ENCODE measurements at regions not wholly inside any gene's neighbourhood (a gene's known extent, or its start where the extent isn't known, plus 50 kb on each side); places are given as distances from the start of the nearest gene placed in this dataset.
"Not testable (repeated sequence)": the region's sequence is repeated elsewhere in the genome, so short reads cannot be mapped to it uniquely, and the experiment has no call there.

DNA sequence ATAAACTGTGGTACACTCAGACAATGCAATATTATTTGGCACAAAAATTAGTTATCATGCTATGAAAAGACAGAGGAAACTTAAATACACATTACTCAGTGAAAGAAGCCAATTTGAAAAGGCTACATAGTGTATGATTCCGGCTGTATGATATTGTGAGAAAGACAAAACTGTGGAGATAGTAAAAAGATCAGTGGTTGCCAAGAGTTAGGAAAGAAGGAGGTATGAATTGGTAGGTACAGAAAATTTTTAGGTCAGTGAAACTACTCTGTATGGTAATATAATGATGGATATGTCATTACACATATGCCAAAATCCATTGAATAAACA is 458.8 kb upstream of the CBLB start:
- DNase-seq, result no peak

DNA sequence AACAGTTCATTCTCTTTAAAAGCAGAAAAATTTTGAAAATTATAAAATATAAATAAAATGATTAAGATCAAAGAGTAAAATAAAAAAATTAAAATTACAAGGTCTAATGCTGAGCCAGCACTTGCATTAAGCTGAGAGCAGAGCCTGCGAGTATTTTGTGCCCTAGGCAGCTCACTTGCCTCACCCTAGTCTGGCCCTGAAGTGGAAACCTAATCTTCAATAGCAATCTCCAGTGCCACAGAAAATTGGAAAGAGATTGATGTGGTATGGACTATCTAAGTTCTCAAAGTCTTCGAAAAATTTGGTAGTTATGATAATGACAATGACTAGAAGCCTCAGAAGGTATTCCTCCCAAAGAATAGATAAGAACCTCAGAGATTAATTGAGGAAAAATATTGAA is 459.4 kb upstream of the CBLB start:
- no peak for DNase-seq

DNA sequence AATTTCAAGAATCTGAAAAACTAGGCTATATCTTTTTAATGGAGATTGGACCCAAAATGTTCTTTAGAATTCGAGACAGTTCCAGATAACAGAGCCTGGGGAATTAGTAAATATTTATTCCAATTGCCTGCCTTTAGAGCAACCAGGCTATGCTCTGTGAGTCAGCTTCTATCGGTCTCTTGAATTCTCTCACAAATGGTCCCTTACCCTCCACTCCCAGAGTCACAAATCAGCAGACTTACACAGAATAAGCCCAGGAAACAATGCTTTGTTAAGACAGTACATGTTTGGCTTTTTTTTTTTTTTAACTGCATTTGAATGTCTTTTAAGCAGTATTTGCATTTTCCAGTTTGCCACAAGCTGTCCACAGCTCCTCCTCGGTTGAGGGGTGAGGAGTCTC is 460.7 kb upstream of the CBLB start:
- peak; percentile 76 for DNase-seq

DNA sequence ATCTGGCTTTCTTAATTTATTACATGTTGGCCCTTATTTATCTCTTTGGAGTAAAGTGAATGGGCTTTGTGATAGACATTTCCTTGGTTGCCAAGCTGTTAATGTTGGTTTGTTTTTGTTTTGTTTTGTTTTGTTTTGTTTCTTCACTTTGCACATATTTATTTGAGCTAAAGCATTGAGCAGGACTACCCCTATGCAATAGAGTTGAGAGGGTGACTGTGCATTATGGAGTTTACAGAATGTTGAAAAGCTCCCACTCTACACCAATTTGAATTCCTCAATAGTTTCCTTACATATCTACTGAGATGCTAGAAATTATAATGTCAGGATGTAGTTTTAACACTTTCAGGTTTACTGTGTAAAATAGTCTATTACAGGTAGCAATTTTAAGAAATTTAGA is 462.8 kb upstream of the CBLB start:
- no peak for DNase-seq

DNA sequence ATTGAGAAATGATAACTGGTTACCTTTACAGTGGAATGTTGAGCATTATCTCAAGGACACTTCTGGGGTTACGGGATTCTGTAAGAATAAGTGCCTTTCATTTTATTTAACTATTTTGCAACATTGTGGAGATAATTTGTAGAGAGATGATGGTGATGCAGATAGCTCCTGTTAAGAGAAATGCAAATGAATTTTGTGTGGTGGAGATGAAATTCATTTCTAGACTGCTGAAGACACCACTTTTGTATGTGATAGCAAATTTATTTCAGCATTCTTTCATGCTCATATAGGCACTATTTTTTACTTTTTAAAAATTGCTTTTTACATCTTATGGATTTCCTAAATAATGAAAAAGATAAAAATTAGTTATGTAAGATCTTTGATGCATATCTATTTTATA is 463.3 kb upstream of the CBLB start:
- DNase-seq, result no peak

DNA sequence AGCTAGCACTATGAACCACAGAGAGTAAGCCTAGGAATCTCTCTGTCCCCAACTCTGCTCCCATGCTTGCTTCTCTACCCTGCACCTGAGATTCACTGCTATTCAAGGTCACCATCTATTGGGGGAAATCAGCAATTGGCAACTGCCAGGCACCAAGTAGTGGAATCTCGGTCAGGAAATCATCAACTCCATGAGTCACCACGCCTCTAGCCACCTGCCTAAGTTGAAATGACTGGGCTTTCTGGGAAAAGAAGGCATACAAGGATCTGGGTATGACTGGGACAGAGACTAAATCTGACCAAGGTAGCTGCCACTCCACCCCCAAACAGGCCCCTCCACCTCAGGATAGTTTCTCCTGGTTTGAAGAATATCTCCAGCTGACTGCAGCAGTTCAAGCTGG is 464.1 kb upstream of the CBLB start:
- DNase-seq, result no peak

DNA sequence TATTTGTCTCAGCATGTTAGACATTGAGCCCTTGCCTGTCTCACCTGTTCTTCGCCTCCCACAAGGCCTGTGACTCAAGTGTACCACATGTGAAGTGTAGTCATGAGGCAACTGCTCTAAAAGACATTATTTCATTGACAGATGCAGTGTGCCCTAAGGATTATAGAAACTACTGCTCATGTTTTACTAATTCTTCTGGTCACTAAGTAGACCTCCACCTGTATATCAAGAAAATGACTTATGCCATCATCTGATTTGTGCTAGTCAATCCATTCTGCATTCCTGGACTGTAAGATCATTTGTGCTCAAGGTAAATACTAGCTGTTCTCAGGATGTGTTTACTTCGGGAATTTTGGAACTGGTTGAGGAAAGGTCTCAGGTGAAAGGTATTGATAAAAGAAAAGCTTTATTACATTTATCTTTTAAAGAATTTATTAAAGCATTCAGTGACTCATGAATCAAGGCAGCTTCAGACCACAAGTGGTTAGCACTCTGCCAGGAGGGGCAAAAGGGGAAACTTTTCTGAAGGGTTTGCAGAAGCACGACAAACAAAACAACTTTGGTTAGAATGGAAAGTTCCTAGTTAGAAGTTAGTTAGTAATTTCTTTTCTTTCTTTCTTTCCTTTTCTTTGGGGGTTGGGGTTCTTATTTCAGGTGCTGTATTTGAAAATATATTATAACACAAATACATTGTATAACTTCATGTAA is 465.3 kb upstream of the CBLB start:
- no peak for DNase-seq

DNA sequence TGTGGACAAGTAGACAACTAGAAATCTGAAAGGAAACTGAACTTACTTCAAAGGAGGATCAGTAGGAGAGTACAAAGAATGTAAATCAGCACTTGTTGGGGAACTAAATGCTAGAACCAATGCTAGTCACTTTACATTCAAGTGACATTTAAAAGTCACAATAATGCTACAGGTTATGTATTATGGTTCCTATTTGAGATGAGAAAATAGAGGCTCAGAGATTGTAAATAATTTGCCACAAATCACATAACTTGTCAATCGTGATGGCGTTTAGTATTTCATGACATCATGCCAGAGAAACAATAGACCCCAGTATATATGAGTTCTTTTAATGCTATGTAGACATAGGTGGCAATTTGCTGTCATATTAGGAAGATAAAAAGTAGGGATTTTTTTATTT is 467.8 kb upstream of the CBLB start:
- no peak for DNase-seq

DNA sequence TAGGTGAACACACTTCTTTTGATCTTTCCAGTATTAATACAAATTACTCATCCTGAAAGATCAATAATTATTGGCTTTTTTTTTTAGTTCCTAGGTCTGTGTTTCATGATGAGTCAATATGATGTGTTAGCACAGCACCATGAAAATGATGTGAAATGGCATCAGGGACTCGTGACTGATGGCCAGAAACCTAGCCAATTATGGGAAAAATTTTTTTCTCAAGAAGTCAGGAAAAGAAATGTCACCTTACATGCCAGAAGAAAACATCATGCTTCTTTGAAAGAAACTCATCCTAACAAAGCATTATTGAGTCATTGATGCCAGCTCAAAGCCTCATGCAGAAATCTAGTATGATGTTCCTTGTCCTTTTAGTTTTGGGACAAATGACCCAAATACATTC is 468.3 kb upstream of the CBLB start:
- no peak for DNase-seq

DNA sequence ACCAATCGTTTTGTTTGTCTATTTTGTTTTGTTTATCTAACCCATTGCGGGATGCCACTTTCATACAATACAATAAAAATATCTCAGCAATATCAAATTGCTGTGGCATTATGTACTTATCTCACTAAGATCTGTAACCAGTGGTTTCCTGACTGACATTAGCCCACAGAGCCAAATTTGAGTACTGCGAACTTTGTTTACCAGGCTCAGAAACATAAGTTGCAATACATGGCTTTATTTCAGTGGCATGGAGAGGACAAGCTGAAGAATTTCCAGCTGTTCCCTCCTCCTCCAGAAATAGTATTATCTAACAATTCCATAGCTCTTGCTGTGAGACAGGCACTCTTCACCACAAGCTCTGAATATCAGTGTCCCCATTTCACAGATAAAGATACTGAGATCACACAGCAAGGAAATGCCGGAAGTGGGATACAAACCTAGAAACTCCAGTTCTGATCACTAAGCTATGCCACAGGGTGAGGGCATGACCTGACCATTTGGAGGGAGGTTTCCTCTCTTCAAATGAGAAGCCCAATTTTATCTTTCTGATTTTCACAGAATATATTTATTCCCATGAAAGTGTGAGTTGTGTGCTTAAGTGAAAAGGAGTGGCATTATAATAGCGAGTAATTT is 469.9 kb upstream of the CBLB start:
- DNase-seq, result no peak

DNA sequence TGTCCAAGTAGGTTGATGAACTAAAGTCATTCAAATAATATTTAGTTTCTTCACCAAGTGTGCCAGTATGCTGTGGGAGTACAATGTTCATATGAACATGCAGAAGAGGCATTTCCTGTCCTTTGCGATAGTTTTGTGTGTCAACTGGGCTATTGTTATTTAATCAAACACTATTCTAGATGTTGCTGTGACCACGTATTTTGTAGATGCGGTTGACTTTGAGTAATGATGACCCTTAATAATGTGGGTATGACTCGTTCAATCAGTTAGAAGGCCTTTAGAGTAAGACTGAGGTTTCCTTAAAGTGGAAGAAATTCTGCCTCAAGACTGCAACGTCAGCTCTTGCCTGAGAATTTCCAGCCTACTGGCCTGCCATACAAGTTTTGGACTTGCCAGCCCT is 470.7 kb upstream of the CBLB start:
- DNase-seq, result no peak

DNA sequence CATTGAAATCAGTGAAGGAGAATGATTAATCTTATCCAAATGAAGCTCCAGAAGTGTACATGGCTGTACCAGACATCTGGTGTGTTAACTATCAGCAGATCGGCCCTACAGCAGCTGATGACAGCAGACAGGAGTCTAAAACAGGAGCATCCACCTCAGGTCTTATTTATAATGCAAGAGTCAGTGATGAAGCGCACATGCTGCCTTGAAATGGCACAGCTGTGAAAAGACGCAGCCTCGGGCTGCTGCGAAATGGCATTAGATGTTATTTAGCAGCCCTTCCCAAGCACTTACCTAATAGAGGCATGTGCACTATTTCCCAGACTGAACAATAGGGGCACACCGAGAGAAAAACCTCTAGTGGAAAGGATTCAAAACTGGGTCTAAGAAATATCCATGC is 472.3 kb upstream of the CBLB start:
- DNase-seq, result no peak

DNA sequence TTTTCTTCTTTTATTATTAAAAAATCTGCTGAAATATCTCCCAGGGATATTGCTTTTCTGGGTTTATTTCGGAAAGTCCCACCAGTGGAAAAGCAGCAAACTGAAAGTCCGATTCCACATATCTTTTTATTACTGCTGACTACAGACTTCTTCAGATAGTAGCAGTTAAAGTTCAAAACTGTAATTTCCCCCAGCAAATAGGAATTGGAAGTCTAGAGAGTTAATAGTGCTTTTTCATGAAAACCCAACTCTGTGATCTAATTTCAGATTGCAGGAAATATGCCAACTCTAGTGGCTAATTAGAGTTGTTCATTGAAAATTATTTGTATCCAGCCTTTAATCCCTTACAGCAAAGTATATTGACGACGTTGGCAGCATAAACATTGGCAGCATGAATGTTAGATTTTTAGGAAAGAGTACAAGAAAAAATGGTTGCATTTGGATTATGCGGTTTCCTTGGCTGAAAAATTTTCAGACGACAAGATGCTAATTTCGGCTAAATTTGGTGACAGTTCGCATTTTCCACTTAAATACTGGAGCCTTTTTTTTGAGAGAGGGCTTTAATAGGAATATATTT is 472.9 kb upstream of the CBLB start:
- no peak for DNase-seq

DNA sequence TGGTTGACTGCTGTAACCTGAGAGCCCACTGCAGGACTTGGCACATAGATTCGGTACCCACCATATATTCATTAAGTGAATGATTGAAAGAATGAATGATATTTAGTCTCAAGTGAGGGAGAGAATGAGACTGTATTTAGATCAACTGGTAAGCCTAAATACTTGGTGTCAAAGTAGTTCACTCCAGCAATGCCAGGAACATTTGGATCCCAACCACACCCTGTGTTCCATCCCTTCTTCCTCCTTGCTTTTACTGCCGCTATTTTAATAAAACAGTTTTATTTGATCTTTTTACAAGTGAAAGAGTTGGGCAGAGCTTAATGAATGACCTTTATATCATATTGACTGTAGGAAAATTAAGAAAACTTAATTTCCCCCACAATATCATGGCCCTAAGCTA is 473.6 kb upstream of the CBLB start:
- no peak for DNase-seq

DNA sequence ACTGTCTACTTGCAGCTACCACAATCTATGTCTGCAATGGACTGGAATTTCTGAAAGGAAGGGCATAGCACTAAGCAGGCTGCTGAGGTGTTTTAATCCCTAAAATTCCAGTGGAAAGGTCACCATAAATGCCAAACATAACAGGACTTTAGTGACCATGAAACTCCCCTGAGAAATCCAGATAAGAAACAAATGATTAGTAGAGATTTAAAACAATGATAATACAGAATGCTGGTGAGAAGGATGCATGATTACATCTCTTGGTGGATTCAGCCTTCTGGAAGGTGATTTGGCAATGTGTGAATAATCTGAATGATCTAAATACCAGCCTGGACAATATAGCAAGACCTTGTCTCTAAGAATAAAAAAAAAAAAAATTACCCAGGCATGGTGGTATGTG is 475.0 kb upstream of the CBLB start:
- DNase-seq, result no peak

DNA sequence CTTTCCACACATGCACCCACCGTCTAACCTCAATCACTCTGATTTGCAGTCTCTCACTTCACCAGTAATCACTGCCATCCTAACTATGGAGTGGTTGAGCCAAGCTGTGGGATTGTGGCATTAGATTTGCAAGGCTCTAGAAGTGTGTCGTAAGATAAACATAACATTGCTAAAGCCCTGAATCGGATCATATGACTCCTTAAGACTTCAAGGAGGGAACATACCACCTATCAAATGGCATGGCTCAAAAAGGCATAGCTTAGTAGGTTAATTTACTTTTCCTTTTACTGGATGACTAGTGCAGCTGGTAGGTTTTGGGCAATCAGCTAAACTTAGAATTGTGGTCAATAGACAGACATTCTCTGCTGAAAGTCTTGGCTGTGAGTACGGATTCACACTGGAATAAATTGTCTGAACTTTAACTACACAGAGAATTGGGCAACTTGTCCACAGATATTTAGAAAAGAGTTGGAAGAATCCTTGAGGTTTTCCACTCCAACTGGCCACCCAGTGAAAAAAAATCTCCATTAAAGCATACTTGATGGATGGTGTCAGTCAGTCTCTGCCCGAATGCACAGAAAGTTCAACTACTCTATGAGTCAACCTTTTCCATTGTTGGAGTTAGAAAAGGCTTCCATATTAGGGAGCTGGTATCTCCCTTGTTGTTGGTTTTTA is 476.7 kb upstream of the CBLB start:
- no peak for DNase-seq

DNA sequence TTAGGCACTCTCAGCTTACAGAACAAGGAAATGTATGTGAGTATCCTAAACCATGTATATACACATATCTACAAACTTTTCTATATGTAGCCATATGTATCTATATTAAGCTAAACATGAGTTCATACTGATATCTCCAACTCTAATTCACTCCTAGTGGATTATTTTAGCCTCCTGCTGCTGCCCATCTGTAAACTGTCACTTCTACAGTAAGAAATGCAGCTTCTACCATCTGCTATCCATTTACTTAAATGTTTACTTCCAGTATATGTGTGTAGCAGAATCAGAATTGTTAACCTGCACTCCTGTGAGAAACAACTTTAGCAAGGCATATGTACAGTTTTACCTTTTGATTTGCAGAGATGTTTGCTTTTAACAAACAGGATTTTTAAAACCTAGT is 478.5 kb upstream of the CBLB start:
- DNase-seq, result no peak

DNA sequence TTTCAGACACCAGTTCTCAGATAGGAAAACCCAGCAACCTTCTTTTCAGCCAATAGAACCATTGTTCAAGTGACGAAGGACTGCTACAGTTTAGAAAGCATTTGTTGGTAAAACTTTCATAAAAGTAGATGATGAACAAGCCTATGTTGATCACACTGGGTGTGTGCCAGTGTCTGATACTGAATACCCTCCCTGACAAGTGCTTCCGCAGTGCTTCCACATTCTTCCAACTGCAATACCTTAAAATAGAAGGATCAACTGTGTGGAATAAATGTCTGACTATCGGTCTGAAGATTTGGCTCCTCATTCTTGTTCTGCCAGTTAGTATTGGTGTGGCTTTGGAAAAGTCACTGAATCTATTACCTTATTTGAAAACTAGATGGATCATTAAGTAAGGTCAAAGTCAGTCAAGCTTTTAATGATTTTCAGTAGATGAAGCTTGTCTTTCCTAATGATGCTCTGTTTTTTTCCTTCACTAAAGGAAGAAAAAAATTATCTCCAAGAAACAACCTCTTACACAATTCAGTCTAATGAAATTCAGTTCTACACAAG is 479.4 kb upstream of the CBLB start:
- DNase-seq, result no peak

DNA sequence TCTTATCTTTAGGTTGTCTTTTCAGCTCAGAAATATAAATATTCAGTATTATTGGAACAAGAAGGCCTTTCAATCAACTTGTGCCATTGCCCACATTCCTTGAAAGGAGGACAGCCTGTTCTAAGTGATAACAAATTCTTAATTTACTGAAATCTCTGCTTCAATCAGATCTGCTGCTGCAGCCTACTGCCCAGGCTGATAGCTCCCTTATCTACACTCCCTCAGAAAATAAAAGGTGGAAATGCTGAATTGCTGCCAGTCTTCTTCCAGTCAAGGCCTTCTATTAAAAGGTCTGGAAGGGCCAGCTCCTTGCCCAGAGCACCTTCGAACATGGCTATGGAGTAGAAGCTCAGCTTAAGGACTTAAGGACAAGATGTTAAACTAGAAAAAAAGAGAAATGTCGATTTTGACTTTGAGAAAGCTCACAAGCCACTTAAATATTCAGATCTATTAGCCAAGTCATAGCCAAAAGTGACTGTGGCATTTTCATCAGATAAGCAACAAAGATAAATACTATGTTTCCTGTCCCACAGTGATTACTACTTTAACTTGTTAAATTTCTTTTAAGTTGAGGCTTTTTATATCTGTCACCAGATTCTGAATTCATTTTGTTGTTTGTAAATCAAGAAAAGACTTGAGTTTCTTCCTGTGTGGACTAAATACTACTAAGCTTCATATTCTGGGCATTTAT is 480.5 kb upstream of the CBLB start:
- DNase-seq, result no peak

DNA sequence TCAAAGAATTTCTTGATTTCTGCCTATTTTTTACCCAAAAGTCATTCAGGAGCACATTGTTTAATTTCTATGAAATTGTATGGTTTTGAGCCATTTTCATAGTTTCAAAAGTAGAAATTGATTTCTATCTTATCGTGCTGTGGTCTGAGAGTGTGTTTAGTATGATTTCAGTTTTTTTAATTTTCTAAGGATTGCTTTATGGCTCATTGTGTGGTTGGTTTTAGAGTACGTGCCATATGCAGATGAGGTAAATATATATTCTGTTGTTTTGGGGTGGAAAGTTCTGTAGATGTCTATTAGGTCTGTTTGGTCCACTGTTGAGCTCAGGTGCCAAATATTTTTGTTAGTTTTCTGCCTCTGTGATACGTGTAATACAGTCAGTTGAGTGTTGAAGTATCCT is 487.1 kb upstream of the CBLB start:
- DNase-seq, result no peak

DNA sequence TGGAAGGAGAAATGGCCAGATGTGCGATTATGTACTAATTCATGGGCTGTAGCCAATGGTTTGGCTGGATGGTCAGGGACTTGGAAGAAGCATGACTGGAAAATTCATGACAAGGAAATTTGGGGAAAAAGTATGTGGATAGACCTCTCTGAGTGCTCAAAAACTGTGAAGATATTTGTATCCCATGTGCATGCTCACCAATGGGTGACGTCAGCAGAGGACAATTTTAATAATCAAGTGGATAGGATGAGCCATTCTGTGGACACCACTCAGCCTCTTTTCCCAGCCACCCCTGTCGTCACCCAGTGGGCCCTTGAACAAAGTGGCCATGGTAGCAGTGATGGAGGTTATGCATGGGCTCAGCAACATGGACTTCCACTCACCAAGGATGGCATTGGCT is 490.9 kb upstream of the CBLB start:
- no peak for DNase-seq

DNA sequence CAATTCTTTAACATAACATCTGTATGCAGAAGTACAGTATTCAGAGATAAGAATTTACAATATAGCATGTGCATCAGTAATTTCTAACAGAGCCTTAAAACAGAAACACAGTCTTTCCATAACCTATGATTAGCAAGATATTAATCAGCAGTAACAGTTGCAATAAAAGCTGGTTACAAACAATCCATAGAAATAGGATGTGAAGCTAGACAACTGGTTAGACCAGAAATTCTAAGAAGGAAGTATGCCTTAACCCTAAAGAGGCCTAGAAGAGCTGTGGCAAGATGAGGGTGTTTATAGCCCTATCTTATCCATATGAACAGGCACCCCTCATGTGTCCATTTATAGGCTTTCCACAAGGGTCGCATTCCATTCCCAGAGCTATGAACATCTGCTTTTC is 492.1 kb upstream of the CBLB start:
- DNase-seq, result not testable (repeated sequence)

DNA sequence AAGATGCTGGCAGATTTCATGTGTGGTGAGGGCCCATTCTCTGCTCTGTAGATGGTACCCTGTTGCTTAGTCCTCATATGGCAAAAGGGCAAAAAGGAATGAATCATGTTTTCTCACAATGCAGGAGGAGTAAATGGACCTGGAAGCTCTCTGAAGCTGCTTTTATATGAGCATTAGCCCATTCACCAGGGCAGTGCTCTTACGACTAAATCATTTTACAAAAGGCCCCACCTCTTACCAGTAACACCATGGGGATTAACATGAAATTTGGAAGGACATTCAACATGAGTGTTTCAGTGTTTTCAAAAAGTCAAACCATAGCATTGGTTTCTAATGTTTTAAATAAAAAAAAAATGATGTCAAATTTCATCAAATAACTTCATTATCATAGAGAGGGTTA is 495.7 kb upstream of the CBLB start:
- no peak for DNase-seq

Measured in NCI-H526 treated with DMSO at 0.1 percent for 48 hours (cell line).